Gastrocnemius medialis (tissue), 4 donors: ENCODE measurements at regions not wholly inside any gene's neighbourhood (a gene's known extent, or its start where the extent isn't known, plus 50 kb on each side); places are given as distances from the start of the nearest gene placed in this dataset.

Experiments
- ATAC-seq, 2 donors: fragments of 150-250 bp; one replicate each; pipeline ENCODE4 v1.9.1; 2016
- DNase-seq, 2 donors: peaks; one replicate each; pipeline ENCODE4 v3.0.0-alpha.2; 2019
- H3K27ac ChIP-seq, 4 donors: fragments of 200-600 bp; sonication (generic); 1 replicate in 1 of 4; 2 replicates in 3 of 4; pipeline ENCODE4 v1.5.1; 2016 to 2018; ENCODE audit warnings: mild to moderate bottlenecking in 2 of 4, moderate library complexity in 1 of 4
- H3K27me3 ChIP-seq, 3 donors: fragments of 200-600 bp; sonication (generic) in 2 of 3; 1 replicate in 1 of 3; 2 replicates in 2 of 3; pipeline versions ENCODE4 v1.5.1 to v1.6.0; 2016 to 2019; ENCODE audit warnings: mild to moderate bottlenecking in 1 of 3, moderate library complexity in 1 of 3
- H3K36me3 ChIP-seq, 2 donors: fragments of 200-600 bp; sonication (generic) in 1 of 2; one replicate each; pipeline ENCODE4 v1.5.1; 2017 to 2018
- H3K4me1 ChIP-seq, 2 donors: fragments of 200-600 bp; sonication (generic) in 1 of 2; one replicate each; pipeline ENCODE4 v1.5.1; 2016 to 2017; ENCODE audit warnings: mild to moderate bottlenecking in 2 of 2
- H3K4me3 ChIP-seq, 4 donors: fragments of 200-600 bp; sonication (generic) in 3 of 4; 1 replicate in 1 of 4; 2 replicates in 3 of 4; pipeline ENCODE4 v1.5.1; 2016 to 2019; ENCODE audit warnings: mild to moderate bottlenecking in 2 of 4
- H3K9me3 ChIP-seq, 3 donors: fragments of 200-600 bp; sonication (generic) in 2 of 3; 1 replicate in 1 of 3; 2 replicates in 2 of 3; pipeline ENCODE4 v1.5.1; 2016 to 2019
- CTCF ChIP-seq, 5 experiments: fragments of 450-650 bp in 3 of 5; fragments of 200-600 bp in 2 of 5; sonication (generic) in 2 of 5; IDR thresholded peaks in 4 of 5; conservative IDR thresholded peaks in 1 of 5; 1 replicate in 4 of 5; 2 replicates in 1 of 5; pipeline ENCODE4 v1.5.1; 2016 to 2019; ENCODE audit warnings: antibody characterized with exemption in 5 of 5, mild to moderate bottlenecking in 3 of 5, moderate library complexity in 3 of 5
- POLR2A ChIP-seq, 2 donors: fragments of 450-650 bp; IDR thresholded peaks; one replicate each; pipeline ENCODE4 v1.6.1; 2017; ENCODE audit warnings: antibody characterized with exemption in 2 of 2, mild to moderate bottlenecking in 2 of 2, moderate library complexity in 2 of 2
- in situ Hi-C, 4 donors: fragments of 200-750 bp; cut with MboI; loops; one replicate each; pipeline versions ENCODE4 v1.15.0 to v1.8.0; 2017; ENCODE audit warnings: low sequenced_read_pairs in 4 of 4
- intact Hi-C: fragments of 100-400 bp; cut with DNase I; formaldehyde crosslinking; loops from one replicate; pipeline ENCODE4 v1.15.1; 2023; ENCODE audit warnings: low total_unique reads

- ATAC-seq (peak in 1 of 2 donors; percentile 11), DNase-seq (no peak)
- no peaks in the 10 kb centered on the region for H3K9me3 ChIP-seq
- TF ChIP-seq CTCF (IDR thresholded peaks at IDR 0.05 in 4 of 5, conservative IDR thresholded peaks at IDR 0.05 in 1 of 5) = no peak
- TF ChIP-seq POLR2A (IDR thresholded peaks at IDR 0.05) = no peak
- no peaks in the 10 kb centered on the region for H3K36me3 ChIP-seq
- H3K27ac ChIP-seq = peak overlapping the region in 1 of 4 donors; percentile 48
- H3K4me1 ChIP-seq = peaks cover 2 to 9% of the 10 kb centered on the region in 2 donors
- no peak overlapping the region for H3K4me3 ChIP-seq
- intact Hi-C loops = no loop called here
- in situ Hi-C loops = no loop called here
- no peaks in the 10 kb centered on the region for H3K27me3 ChIP-seq
These were observed 202.5 kb upstream of the RBMS1 start for GRCh38 chr2:160696087-160696452.

- Histone ChIP-seq H3K27ac (no peak overlapping the region), H3K27me3 (no peaks in the 10 kb centered on the region), H3K9me3 (no peaks in the 10 kb centered on the region), H3K4me1 (peaks cover 2 to 9% of the 10 kb centered on the region in 2 donors), H3K4me3 (no peak overlapping the region), H3K36me3 (no peaks in the 10 kb centered on the region)
- in situ Hi-C loops = no loop called here
- DNase-seq (no peak), ATAC-seq (no peak)
- intact Hi-C loops = no loop called here
- TF ChIP-seq CTCF (IDR thresholded peaks at IDR 0.05 in 4 of 5, conservative IDR thresholded peaks at IDR 0.05 in 1 of 5) = no peak
- TF ChIP-seq POLR2A (IDR thresholded peaks at IDR 0.05) = no peak
These were observed 204.2 kb upstream of the RBMS1 start for GRCh38 chr2:160697817-160698216.

GRCh38 chr2:160700021-160700814, 206.6 kb upstream of the RBMS1 start:
- no peak overlapping the region for H3K27ac ChIP-seq
- TF ChIP-seq POLR2A (IDR thresholded peaks at IDR 0.05) (no peak), CTCF (IDR thresholded peaks at IDR 0.05 in 4 of 5, conservative IDR thresholded peaks at IDR 0.05 in 1 of 5) (no peak)
- H3K27me3 ChIP-seq = no peaks in the 10 kb centered on the region
- DNase-seq (no peak), ATAC-seq (no peak)
- no peaks in the 10 kb centered on the region for H3K9me3 ChIP-seq
- H3K4me1 ChIP-seq = peaks cover 2 to 8% of the 10 kb centered on the region in 2 donors
- H3K36me3 ChIP-seq = no peaks in the 10 kb centered on the region
- intact Hi-C loops (no loop called here), in situ Hi-C loops (no loop called here)
- H3K4me3 ChIP-seq = no peak overlapping the region

- intact Hi-C loops = no loop called here
- Histone ChIP-seq H3K9me3 (no peaks in the 10 kb centered on the region), H3K4me3 (no peak overlapping the region), H3K36me3 (no peaks in the 10 kb centered on the region), H3K27ac (no peak overlapping the region), H3K4me1 (no peaks in the 10 kb centered on the region), H3K27me3 (no peaks in the 10 kb centered on the region)
- DNase-seq (no peak), ATAC-seq (no peak)
- TF ChIP-seq CTCF (IDR thresholded peaks at IDR 0.05 in 4 of 5, conservative IDR thresholded peaks at IDR 0.05 in 1 of 5) = no peak
- no peak for TF ChIP-seq POLR2A (IDR thresholded peaks at IDR 0.05)
- in situ Hi-C loops = no loop called here
These were observed 208.2 kb upstream of the RBMS1 start for GRCh38 chr2:160701822-160702221.

GRCh38 chr2:160702754-160703153, 209.1 kb upstream of the RBMS1 start:
- Histone ChIP-seq H3K4me3 (no peak overlapping the region), H3K27me3 (no peaks in the 10 kb centered on the region), H3K27ac (no peak overlapping the region), H3K4me1 (no peaks in the 10 kb centered on the region), H3K9me3 (no peaks in the 10 kb centered on the region), H3K36me3 (no peaks in the 10 kb centered on the region)
- ATAC-seq (no peak), DNase-seq (no peak)
- in situ Hi-C loops (no loop called here), intact Hi-C loops (no loop called here)
- TF ChIP-seq CTCF (IDR thresholded peaks at IDR 0.05 in 4 of 5, conservative IDR thresholded peaks at IDR 0.05 in 1 of 5) (no peak), POLR2A (IDR thresholded peaks at IDR 0.05) (no peak)
